ENCODE measurements at regions not wholly inside any gene's neighbourhood (a gene's known extent, or its start where the extent isn't known, plus 50 kb on each side); places are given as distances from the start of the nearest gene placed in this dataset.

DNA sequence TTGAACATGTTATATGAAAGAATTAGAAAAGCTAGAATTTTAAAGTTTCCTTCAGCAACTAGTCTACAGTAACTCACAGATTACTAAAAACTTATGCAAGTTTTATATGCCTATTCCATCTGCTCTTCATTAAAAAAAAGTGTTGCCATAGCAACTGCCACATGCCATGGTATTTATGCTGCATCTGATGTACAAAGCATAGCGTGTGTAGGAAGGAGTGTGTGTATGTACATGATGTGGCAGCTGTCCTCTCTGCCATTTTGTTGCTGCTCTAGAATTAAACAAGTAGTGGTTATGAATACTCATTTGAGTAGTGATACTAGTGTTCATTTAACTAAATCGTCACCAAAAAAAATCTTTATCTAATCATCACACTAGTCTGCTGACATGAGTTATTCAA lies 593.5 kb downstream of the CETN3 start:
- TF ChIP-seq SMC3 (IDR thresholded peaks at IDR 0.05; ENCODE audit: low read depth, low read length) (no peak), RAD21 (IDR thresholded peaks at IDR 0.05; ENCODE audit: low read length) (no peak)
- TF ChIP-seq, protein P1, sequence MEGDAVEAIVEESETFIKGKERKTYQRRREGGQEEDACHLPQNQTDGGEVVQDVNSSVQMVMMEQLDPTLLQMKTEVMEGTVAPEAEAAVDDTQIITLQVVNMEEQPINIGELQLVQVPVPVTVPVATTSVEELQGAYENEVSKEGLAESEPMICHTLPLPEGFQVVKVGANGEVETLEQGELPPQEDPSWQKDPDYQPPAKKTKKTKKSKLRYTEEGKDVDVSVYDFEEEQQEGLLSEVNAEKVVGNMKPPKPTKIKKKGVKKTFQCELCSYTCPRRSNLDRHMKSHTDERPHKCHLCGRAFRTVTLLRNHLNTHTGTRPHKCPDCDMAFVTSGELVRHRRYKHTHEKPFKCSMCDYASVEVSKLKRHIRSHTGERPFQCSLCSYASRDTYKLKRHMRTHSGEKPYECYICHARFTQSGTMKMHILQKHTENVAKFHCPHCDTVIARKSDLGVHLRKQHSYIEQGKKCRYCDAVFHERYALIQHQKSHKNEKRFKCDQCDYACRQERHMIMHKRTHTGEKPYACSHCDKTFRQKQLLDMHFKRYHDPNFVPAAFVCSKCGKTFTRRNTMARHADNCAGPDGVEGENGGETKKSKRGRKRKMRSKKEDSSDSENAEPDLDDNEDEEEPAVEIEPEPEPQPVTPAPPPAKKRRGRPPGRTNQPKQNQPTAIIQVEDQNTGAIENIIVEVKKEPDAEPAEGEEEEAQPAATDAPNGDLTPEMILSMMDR (conservative IDR thresholded peaks at IDR 0.05; ENCODE audit: low read depth, low read length), result no peak
